ENCODE measurements at regions not wholly inside any gene's neighbourhood (a gene's known extent, or its start where the extent isn't known, plus 50 kb on each side); places are given as distances from the start of the nearest gene placed in this dataset.

- no peaks in the 10 kb centered on the region for H3K36me3 ChIP-seq
- no peaks in the 10 kb centered on the region for H3K9me3 ChIP-seq
- no peak overlapping the region for H3K4me3 ChIP-seq
- H3K27me3 ChIP-seq (ENCODE audit: low read depth): no peaks in the 10 kb centered on the region
- DNase-seq (no peak), ATAC-seq (no peak)
- intact Hi-C loops (cut with DNase I): no loop called here
- H3K27ac ChIP-seq: no peak overlapping the region
- H3K4me1 ChIP-seq: no peaks in the 10 kb centered on the region
- no peak for TF ChIP-seq CTCF (IDR thresholded peaks at IDR 0.05)
Observed at GRCh38 chr21:15164273-15164672, 99.5 kb upstream of the NRIP1 start.

- H3K27ac ChIP-seq: no peak overlapping the region
- no peaks in the 10 kb centered on the region for H3K9me3 ChIP-seq
- H3K36me3 ChIP-seq: no peaks in the 10 kb centered on the region
- no peak for TF ChIP-seq CTCF (IDR thresholded peaks at IDR 0.05)
- ATAC-seq (no peak), DNase-seq (no peak)
- H3K27me3 ChIP-seq (ENCODE audit: low read depth): no peaks in the 10 kb centered on the region
- H3K4me1 ChIP-seq: no peaks in the 10 kb centered on the region
- intact Hi-C loops (cut with DNase I): no loop called here
- H3K4me3 ChIP-seq: no peak overlapping the region
Observed at GRCh38 chr21:15164678-15165303, 100.0 kb upstream of the NRIP1 start.

- ATAC-seq: no peak
- TF ChIP-seq CTCF (IDR thresholded peaks at IDR 0.05): no peak
- intact Hi-C loops (cut with DNase I): no loop called here
- Histone ChIP-seq H3K4me1 (no peaks in the 10 kb centered on the region), H3K4me3 (no peak overlapping the region), H3K27me3 (ENCODE audit: low read depth) (no peaks in the 10 kb centered on the region), H3K9me3 (no peaks in the 10 kb centered on the region), H3K27ac (no peak overlapping the region), H3K36me3 (no peaks in the 10 kb centered on the region)
- no peak for DNase-seq
Observed at GRCh38 chr21:15170614-15171013, 105.8 kb upstream of the NRIP1 start.

GRCh38 chr21:15171546-15171945 is 106.7 kb upstream of the NRIP1 start:
- intact Hi-C loops (cut with DNase I): no loop called here

GRCh38 chr21:15172963-15173362 is 108.2 kb upstream of the NRIP1 start:
- no peak for TF ChIP-seq CTCF (IDR thresholded peaks at IDR 0.05)
- no peak overlapping the region for H3K27ac ChIP-seq
- no peaks in the 10 kb centered on the region for H3K9me3 ChIP-seq
- intact Hi-C loops (cut with DNase I): no loop called here
- DNase-seq (no peak), ATAC-seq (no peak)
- no peaks in the 10 kb centered on the region for H3K4me1 ChIP-seq
- H3K4me3 ChIP-seq: no peak overlapping the region
- H3K27me3 ChIP-seq (ENCODE audit: low read depth): no peaks in the 10 kb centered on the region
- no peaks in the 10 kb centered on the region for H3K36me3 ChIP-seq

More at GRCh38 chr21:15171546-15171945, 106.7 kb upstream of the NRIP1 start:
- Histone ChIP-seq H3K4me1 (no peaks in the 10 kb centered on the region), H3K9me3 (no peaks in the 10 kb centered on the region), H3K4me3 (no peak overlapping the region), H3K27me3 (ENCODE audit: low read depth) (no peaks in the 10 kb centered on the region), H3K27ac (no peak overlapping the region), H3K36me3 (no peaks in the 10 kb centered on the region)
- DNase-seq (no peak), ATAC-seq (no peak)
- no peak for TF ChIP-seq CTCF (IDR thresholded peaks at IDR 0.05)
